ENCODE measurements at regions not wholly inside any gene's neighbourhood (a gene's known extent, or its start where the extent isn't known, plus 50 kb on each side); places are given as distances from the start of the nearest gene placed in this dataset.
"Not testable (repeated sequence)": the region's sequence is repeated elsewhere in the genome, so short reads cannot be mapped to it uniquely, and the experiment has no call there.

DNA sequence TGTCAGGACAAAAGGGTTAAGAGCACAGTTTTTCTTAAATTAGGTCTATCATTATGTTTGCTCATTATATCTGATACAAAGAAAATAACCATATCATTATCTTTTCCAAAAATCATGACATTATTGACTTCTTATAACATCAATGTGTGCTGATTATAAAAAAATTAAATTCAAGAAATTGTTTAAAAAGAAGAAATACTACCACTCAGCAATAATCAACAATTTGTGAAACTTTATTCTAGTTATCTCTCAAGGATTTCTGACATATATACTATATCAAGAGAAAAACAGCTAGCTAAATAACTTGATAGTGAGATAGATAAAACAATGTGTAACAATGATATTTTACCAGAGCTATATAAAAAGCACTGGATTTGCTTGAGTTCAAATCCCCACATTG, 360.7 kb upstream of the PHF14 start:
- in situ Hi-C loops (cut with HindIII; ENCODE audit: low pct_unique_long_range_greater_than_20kb, low sequenced_read_pairs) = no loop called here
- no peak for DNase-seq (ENCODE audit: low read depth in 1 of 2, low spot score in 1 of 2)
- no peak for TF ChIP-seq JUND (IDR thresholded peaks at IDR 0.05; ENCODE audit: low read depth)

DNA sequence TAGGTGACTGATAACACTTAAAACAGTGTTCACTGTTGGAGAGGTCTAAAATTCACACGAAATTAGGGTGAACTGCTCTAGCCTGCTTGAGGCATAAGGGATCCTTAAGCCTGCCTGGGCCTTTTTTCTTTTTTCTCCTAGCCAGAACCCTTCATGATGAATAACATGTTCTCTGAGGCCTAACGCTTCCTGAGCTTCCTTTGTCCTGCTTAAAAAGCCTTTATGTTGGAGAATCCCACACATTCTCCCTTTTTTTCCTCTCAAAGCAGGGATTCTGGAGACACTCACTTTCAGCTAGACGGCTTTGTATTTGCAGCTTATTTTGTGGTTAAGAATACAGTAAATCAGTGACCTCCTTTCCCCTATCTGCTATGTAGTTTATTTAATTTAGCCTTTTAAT, 354.7 kb upstream of the PHF14 start:
- DNase-seq (ENCODE audit: low read depth in 1 of 2, low spot score in 1 of 2) = no peak
- in situ Hi-C loops (cut with HindIII; ENCODE audit: low pct_unique_long_range_greater_than_20kb, low sequenced_read_pairs) = no loop called here
- TF ChIP-seq JUND (IDR thresholded peaks at IDR 0.05; ENCODE audit: low read depth) = no peak

DNA sequence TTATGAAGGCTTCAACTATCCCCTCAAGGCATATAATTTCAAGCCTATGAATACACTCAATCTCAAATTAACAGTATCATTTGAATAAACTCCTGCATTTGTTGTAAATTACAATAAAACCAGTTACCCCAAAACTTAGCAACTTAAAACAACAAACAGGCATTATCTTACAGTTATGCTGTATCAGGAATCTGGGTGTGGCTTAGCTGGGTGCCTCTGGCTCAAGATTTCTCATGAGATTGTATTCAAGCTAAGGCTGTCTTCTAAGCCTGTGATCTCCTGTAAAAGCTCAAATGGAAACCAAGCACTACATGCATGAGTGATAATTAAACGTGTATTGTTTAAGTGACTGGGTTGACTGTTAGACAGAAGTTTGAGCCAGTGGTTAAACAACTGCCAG, 341.0 kb upstream of the PHF14 start:
- no peak for TF ChIP-seq JUND (IDR thresholded peaks at IDR 0.05; ENCODE audit: low read depth)
- in situ Hi-C loops (cut with HindIII; ENCODE audit: low pct_unique_long_range_greater_than_20kb, low sequenced_read_pairs) = no loop called here
- DNase-seq (ENCODE audit: low read depth in 1 of 2, low spot score in 1 of 2) = no peak

DNA sequence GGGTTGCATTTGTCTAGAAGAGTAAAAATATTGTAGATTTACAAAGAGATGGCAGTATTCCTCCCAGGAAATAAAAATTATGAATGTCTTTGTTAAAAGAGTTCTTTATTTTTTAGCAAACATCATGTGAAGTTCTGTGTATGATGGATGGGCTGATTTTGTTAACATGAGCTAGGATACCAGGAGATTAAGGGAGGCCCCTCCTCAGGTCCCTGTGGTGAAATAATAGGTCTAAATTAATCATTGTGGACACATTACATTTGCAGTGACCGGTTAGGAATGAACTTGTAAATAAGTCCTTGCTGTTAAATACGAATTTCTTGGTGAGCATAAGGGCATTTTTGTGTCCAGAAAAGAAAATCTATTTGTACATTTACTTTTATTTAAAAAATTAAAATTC, 339.4 kb upstream of the PHF14 start:
- no peak for DNase-seq (ENCODE audit: low read depth in 1 of 2, low spot score in 1 of 2)
- TF ChIP-seq JUND (IDR thresholded peaks at IDR 0.05; ENCODE audit: low read depth) = no peak
- in situ Hi-C loops (cut with HindIII; ENCODE audit: low pct_unique_long_range_greater_than_20kb, low sequenced_read_pairs) = no loop called here

DNA sequence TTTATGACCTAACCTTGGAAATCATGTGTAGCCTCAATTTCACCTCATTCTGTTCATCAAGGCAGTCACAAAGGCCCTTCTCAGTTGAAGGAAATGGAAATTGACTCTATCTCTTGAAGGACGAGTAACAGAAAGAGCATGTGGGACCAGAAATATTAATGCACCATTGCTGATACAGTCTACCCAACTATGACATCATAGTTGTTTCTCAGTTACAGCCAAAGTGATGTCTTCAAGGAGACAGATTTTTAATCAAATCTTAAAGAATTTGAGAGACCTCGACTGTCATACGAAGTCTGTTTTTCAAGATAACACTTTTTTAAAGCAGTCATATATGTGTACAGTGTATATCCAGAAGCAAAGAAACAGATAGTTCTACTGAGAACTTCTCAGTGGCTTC, 335.7 kb upstream of the PHF14 start:
- no peak for TF ChIP-seq JUND (IDR thresholded peaks at IDR 0.05; ENCODE audit: low read depth)
- in situ Hi-C loops (cut with HindIII; ENCODE audit: low pct_unique_long_range_greater_than_20kb, low sequenced_read_pairs) = no loop called here

DNA sequence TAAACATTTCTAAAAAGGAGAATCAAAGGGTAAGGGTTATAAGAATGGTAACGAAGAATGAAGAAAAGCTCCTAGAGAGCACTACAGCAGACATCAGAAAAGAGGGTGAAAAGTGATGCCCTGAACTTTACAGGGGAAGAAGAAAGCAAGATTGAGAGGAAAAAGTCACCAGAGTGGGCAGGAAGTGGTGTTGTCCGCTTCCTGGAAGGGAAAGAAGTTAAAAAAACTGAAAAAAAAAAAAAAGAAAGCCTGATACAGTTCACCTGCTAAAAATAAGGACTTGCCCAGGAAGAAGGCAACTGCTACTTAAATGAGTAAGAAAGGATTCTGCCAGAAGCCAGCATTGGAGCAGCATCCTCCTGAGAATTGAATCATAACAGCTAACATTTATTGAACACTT, 330.1 kb upstream of the PHF14 start:
- no peak for DNase-seq (ENCODE audit: low read depth in 1 of 2, low spot score in 1 of 2)
- TF ChIP-seq JUND (IDR thresholded peaks at IDR 0.05; ENCODE audit: low read depth) = no peak
- in situ Hi-C loops (cut with HindIII; ENCODE audit: low pct_unique_long_range_greater_than_20kb, low sequenced_read_pairs) = no loop called here

More for the DNA sequence above, 335.7 kb upstream of the PHF14 start:
- no peak for DNase-seq (ENCODE audit: low read depth in 1 of 2, low spot score in 1 of 2)

DNA sequence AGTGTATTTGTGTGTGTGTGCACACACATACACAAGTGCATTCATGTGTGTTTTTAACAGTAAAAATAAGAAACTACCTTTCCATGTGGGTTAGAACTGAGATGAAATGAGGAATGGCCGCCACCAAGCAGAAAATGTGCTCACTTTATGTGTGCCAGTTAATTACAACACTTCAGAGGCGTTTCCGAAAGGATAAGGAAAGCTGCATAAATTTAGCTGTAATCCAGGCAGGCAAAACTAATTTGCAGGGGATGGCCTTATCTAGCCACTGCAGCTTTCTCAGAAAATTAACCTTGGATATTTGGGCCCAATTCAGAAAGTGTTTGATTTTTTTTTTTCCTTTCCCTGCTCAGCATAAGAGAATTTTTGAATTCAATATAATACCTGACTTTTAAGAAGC, 328.8 kb upstream of the PHF14 start:
- TF ChIP-seq JUND (IDR thresholded peaks at IDR 0.05; ENCODE audit: low read depth) = no peak
- in situ Hi-C loops (cut with HindIII; ENCODE audit: low pct_unique_long_range_greater_than_20kb, low sequenced_read_pairs) = no loop called here
- no peak for DNase-seq (ENCODE audit: low read depth in 1 of 2, low spot score in 1 of 2)

DNA sequence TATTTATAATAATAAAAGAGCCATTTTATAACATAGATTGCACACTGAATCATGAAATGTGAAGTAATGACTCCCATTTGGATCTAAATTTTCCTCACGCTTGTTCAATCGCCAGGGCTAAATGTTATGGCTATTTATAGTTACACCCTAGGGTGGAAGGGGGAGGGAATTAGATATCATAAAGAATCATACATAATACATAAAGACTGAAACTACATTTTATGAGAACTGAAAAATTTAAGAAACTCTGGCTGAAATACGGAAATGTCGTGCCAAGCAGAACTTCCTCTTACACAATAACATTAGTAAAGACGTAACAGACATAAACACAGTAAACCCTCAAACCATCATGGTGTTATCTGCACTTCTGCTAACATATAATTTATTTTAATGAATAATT, 327.5 kb upstream of the PHF14 start:
- TF ChIP-seq JUND (IDR thresholded peaks at IDR 0.05; ENCODE audit: low read depth) = no peak
- DNase-seq (ENCODE audit: low read depth in 1 of 2, low spot score in 1 of 2) = no peak
- in situ Hi-C loops (cut with HindIII; ENCODE audit: low pct_unique_long_range_greater_than_20kb, low sequenced_read_pairs) = no loop called here

DNA sequence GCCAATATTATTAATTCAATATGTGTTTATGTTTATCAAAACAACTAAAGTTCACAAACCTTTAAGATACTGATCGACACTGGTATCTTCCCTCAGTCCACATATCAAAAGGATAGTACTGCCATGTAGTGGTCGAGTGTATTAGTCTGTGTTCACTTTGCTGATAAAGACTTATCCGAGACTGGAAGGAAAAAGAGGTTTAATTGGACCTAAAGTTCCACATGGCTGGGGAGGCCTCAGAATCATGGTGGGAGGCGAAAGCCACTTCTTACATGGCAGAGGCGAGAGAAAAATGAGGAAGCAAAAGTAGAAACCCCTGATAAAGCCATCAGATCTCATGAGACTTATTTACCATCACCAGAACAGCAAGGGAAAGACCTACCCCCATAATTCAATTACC, 325.4 kb upstream of the PHF14 start:
- in situ Hi-C loops (cut with HindIII; ENCODE audit: low pct_unique_long_range_greater_than_20kb, low sequenced_read_pairs) = no loop called here
- TF ChIP-seq JUND (IDR thresholded peaks at IDR 0.05; ENCODE audit: low read depth) = no peak
- DNase-seq (ENCODE audit: low read depth in 1 of 2, low spot score in 1 of 2) = no peak

DNA sequence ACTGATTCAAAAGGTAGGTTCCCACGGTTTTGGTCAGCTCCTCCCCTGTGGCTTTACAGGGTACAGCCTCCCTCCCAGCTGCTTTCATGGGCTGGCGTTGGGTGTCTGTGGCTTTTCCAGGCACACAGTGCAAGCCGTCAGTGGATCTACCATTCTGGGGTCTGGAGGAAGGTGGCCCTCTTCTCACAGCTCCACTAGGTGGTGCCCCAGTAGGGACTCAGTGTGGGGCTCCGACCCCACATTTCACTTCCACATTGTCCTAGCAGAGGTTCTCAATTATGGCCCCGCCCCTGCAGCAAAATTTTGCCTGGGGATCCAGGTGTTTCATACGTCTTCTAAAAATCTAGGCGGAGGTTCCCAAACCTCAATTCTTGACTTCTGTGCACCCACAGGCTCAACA, 324.6 kb upstream of the PHF14 start:
- DNase-seq (ENCODE audit: low read depth in 1 of 2, low spot score in 1 of 2); in situ Hi-C loops (cut with HindIII; ENCODE audit: low pct_unique_long_range_greater_than_20kb, low sequenced_read_pairs): not testable (repeated sequence)

DNA sequence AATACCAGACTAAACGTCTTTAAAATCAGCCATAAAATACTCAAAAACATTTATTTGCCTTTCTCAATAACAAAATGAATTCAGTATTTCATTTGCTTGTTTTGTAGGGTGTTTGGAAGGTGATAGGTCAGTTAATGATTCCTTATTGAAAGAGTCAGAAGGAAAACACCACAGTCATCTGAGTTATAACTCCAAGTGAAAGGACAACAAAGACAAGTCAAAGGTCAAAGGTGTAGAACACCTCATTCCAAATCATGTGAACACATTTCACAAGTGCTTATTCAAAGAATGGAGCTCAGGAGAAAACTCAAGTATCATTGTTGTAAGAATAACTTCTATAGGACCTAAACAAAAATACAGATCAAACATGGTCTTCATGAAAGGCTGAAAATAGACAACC, 318.6 kb upstream of the PHF14 start:
- no peak for TF ChIP-seq JUND (IDR thresholded peaks at IDR 0.05; ENCODE audit: low read depth)
- in situ Hi-C loops (cut with HindIII; ENCODE audit: low pct_unique_long_range_greater_than_20kb, low sequenced_read_pairs) = no loop called here
- no peak for DNase-seq (ENCODE audit: low read depth in 1 of 2, low spot score in 1 of 2)

DNA sequence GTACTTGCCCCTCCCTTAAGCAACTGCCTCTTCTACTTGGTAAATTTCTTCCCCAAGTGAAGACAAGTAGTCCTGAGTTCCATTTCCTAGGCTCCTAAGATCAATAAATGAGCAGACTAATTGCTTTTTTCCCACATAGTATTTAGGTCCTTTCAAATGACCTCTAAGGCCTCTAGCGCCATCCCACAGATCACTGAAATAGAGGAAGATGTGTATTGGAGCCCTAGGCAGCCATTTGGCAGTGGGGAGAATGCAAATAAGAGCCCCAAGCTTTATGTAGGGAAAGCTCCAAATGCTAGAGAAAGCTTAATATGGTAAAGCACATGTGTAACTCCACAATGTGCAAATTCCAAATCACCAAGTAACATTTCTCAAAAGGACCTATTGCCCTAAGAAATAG, 316.5 kb upstream of the PHF14 start:
- no peak for DNase-seq (ENCODE audit: low read depth in 1 of 2, low spot score in 1 of 2)
- in situ Hi-C loops (cut with HindIII; ENCODE audit: low pct_unique_long_range_greater_than_20kb, low sequenced_read_pairs) = no loop called here
- no peak for TF ChIP-seq JUND (IDR thresholded peaks at IDR 0.05; ENCODE audit: low read depth)

DNA sequence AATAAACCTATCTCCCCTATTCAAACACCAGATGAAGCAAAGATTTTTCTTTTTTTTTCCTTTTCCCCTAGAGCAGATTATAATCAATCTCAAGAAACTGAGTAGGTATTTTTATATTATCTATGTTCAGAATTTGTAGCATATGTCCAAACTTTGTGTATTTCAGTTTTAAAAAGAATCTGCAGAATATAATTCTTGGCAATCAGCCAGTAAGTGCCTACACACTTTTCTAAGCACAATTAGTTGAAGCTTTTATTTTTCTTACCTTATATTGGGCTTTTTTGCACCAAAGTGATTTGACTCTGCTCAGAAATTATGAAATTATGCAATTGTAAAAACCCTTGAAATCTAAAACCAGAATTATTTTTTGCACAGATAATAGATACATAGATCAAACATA, 315.8 kb upstream of the PHF14 start:
- in situ Hi-C loops (cut with HindIII; ENCODE audit: low pct_unique_long_range_greater_than_20kb, low sequenced_read_pairs) = no loop called here
- no peak for TF ChIP-seq JUND (IDR thresholded peaks at IDR 0.05; ENCODE audit: low read depth)
- no peak for DNase-seq (ENCODE audit: low read depth in 1 of 2, low spot score in 1 of 2)

DNA sequence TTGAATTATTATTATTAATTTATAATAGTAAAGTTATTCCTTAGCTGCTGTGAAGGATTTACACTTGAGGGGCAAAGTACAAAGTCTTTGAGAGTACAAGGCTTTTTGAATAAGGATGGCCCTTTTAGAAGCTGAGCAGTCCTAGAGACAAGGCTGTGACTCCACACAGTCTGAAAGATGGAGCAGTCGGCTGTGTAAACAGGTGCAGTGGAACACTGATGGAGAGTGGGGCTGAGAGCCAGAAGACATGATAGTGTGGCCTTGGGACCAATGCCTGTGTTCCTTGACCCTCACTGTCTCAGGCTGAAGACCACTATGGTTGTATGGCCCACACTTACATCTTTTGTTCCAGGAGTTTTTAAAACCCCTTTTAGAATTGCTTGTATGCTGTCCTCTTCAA, 311.2 kb upstream of the PHF14 start:
- no peak for DNase-seq (ENCODE audit: low read depth in 1 of 2, low spot score in 1 of 2)
- TF ChIP-seq JUND (IDR thresholded peaks at IDR 0.05; ENCODE audit: low read depth) = no peak
- in situ Hi-C loops (cut with HindIII; ENCODE audit: low pct_unique_long_range_greater_than_20kb, low sequenced_read_pairs) = no loop called here
